Limb (tissue), 2 donors: ENCODE measurements at regions not wholly inside any gene's neighbourhood (a gene's known extent, or its start where the extent isn't known, plus 50 kb on each side); places are given as distances from the start of the nearest gene placed in this dataset.

Experiments used
- DNase-seq, 2 donors: peaks; one replicate each; pipeline ENCODE4 v3.0.0-alpha.2; 2016; ENCODE audit errors: extremely low spot score in 2 of 2

DNA sequence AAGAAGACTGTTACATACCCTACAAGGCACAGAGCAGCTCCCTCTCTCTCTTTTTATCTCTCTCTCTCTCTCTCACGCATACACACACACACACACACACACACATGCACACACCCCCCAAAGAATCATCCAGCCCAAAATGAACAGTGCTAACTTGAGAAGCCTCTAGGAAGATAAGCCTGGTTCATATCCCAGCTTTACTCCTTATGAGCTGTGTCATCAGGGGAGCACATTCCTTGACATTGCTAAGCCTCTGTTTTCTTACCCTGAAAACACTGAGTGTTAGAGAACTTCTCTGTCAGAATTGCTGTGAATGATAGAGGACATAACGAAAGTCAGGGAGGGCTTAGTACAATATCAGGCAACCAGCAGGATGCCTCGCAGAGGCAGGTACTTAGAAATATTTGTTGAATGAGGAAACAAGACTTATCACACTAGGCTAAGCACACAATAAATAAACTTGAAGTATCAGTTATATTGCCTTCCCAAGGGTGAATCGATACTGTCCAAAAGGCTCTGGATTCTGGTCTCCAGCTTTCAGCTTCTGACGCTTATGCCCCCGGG is 725.6 kb upstream of the ID2 start:
- DNase-seq: no peak

DNA sequence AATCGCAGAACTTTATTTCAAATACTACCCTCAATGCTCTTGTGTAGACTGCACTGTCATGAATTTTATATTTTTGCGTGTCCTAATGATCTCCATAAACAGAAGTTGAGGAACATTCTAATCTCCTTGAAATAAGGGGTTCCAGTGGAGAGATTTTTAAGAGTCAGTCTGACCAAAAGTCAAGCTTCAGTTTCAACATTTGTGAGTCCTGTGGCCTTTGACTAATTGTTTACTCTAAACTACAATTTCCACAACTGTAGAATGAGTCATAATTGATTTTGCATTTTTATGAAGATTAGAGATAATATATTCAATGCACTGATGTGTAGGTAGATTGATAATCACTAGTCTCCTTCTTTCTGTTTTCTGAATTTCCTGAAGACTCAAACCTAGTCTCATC is 720.3 kb upstream of the ID2 start:
- DNase-seq: no peak

DNA sequence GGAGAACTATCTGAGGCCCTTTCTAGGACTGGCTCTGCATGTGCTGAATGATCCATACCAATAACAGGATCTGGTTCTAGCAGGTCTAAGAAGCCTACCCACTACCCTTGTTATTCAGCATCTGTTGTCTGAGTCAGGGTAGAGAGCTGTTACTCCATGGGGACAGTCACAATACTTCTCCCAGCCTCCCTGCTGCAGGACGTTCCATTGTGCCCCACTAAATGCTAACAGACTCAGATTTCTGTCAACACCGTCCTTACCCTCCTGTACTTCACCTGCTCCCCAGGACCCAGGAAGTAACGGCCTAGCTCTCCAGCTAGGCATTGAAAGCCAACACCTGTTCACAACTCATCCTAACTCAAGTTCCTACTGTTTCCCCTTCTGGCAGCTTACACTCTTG is 719.7 kb upstream of the ID2 start:
- no peak for DNase-seq

DNA sequence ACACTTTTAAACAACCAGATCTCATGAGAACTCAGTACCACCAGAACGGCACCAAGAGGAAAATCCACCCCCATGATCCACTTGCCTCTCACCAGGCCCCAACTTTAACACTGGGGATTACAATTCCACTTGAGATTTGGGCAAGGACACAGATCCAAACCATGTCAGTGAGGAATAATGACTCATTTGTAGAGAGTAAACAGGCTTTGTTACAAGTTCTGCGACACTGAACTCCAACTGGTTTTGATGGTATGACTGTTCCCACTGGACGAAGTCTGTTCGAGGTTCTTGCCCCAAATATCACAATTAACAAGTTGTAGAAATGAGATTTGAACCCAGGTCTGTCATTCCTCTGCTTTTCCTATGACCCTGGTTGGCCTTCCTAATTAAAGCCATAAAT is 718.1 kb upstream of the ID2 start:
- no peak for DNase-seq

DNA sequence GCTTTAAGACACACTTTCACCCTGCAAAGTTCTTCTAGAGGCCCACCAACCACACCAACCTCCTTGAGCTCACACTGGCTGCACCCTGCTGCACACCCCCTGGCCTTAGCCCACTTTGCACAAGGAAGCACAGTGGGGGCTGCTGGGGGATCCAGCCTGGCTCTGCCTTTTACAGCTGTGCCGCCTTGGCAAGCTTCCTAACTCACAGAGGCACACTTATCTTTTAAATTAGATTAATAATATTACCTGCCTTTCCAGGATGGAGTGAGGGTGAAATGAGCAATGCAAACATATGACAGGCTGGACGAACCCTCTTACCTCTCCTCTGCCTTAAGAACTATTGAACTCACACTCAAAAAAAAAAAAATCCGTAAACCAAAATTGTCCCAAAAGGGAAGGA is 715.8 kb upstream of the ID2 start:
- no peak for DNase-seq

DNA sequence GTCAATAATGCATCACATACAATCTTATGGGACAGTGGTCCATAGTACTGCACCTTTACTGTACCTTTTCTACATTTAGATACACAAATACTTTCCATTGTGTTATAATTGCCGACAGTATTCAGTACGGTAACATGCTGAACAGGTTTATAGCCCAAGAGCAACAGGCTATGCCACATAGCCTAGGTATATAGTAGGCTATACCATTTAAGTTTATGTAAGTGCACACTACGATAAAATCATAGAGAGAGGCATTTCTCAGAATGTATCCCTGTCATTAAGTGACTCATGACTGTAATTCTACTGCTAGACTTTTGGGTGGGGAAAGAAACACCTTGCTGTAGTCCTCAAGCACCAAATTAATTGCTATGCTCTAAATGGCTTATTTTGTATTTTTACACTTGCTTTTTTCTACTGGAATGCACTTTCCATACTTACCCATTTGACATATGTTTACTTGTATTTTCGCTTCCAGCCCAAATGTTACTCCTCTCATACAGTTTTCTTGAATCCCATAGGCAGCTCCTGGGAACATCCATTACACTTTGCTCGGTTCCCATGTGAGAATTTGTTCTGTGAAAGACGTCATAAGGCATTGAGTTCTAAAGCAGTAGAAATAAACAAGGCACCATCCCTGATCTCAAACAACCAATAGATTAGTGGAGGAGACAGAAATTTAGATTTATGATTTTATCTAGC is 714.0 kb upstream of the ID2 start:
- no peak for DNase-seq

DNA sequence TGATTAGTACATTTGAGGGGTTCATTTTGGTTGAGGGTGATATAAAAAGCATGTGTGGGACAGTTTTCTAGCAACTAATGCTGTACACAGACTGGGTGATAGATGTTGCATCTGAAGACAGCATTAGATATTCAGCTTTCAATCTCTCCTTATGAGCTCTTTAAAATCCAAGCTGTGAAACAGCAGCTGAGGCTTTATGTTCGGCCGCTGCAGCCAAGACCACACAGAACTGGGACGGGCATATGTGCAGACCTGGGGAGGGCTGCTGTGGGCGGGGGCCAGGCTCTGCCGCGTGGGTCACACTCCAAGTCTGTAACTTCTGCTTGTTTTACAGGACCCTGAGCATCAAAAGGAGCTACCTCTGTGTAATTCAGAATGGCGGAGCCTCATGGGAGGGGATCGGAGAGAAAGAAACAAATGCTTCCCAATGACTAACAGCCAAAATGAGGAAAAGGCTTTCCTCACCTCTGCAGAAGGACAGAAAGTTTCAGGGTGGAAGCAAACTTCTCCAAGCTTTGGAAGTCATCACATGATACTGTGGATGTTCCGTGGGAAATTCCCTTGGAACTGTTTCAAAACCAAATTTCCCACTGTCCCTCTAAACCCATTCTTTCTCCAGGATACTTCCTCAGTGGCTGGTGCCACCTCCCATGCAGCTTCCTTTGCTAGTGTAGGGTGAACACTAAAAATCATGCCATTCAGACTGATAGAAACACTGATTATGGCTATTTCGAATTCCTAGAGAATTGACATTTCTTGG is 711.9 kb upstream of the ID2 start:
- DNase-seq: peak in 1 of 2 donors; percentile 9

DNA sequence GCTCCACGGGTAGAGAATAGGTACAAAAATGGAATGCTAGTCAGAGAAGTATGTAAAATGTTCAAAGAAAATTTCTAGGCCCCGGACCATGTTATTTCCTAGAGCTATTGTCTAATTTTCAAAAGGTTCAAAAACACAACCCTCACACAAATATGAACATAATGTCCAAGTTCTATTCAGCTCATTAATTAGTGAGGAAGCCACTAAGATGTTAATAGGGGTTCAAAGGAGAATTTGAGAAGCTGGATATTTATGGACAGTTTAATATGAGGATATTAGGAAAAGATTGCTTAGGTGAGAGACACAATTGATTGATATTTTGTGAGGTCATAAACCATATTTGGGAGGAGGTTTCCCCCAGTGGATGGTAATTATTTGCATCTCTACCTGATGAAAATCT is 710.6 kb upstream of the ID2 start:
- no peak for DNase-seq

DNA sequence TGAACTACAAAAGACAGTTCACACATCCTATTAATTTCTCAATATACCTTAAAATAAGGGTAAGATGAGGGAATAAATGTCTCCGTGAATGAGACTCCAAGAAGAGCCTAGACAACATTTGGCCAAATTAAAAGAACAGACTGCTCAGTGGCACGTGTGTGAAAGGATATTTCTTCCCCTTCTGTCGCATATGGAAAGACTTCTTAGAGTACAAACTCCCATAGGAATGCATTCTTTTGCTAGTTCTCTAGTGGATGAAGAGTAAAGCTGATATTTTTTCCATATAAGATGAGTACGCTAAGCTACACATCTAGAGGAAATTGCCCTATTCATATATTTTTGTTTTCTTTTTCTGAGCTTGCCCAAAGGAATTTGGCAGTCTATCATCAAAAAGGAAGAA is 710.0 kb upstream of the ID2 start:
- DNase-seq: peak in 1 of 2 donors; percentile 45

DNA sequence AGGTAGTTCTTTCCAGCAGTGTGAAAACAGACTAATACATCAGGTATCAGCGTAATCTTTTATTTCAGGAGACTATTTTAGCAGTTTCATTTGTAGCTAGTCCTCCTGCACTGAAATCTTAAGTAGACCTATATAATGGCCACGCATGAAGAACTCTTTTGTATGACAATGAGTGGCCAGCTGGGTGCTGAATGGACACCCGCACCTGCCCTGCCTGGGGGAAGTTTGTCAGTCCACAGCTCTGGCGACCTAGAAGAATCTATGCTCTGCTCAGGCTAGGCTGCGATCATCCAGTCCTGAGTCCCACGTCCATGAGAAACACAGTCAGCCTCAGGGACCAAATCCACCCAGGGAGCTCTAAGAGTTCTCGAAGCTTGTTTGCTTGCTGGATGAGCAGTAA is 709.2 kb upstream of the ID2 start:
- DNase-seq: no peak

DNA sequence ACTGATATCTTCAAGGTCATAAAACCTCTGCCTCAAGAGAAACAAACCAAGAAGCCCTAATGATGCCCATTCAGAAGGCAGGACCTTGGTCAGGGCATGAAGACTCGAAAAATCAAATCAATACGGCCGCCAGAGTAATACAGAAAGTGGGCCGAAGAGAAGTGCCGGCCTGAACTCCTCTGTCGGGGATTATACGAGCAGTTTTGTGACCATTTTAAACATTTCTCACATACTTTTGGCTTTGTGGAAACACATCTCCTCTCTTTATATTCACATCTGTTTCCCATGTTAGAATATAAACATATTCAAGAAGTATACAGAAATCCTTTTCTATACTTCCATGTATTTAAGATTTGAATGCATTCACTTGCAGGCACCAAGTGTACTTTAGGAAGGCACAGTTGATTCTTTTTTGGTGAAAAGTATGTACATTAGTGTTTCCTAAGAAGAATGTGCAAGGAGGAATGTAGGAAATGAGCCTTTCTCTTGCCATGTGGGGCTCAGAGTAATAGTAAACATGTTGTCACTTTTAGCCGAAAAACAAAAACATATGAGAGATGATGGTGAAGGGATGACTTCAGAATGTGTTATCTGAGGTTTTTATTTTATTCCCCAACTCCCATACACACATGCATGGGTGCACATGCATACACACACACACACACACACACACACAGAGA is 707.9 kb upstream of the ID2 start:
- peak in 1 of 2 donors; percentile 13 for DNase-seq

DNA sequence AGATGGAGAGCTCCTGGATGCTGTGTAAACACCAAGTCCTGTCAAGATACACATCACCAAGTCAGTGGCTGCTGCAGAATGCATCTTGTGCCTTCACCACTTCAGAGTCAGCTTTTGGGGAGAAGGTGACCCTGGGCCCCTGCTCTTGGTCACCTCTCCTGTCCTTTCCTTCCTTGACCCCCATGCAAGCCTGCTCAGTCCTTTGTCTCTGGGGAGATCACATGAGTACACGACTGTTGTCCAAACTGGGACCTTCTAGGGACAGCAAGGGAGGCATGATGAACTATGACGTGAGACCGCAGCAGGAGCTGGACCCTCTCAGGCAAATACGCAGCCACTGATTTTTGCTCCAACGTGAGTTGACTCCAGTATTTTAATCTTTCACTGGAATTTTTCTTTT is 706.9 kb upstream of the ID2 start:
- no peak for DNase-seq

DNA sequence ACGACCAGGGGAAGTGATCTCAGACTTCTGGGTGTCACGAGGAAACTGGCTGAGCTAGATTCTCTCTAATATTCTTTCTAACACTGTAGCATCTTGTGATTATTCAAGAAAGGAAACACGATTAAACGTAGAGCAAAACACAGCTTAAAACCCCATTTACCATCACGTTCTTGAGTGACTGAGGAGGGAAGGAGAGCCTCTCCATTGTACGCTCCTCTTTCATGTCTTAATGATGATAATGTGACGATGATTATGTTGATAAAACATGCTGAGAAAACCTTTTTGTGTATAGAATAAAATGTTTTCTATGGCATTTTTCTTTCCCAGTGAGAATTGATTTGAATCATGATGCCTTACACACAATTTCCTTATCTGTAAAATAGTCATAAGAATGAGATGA is 705.6 kb upstream of the ID2 start:
- DNase-seq: no peak

DNA sequence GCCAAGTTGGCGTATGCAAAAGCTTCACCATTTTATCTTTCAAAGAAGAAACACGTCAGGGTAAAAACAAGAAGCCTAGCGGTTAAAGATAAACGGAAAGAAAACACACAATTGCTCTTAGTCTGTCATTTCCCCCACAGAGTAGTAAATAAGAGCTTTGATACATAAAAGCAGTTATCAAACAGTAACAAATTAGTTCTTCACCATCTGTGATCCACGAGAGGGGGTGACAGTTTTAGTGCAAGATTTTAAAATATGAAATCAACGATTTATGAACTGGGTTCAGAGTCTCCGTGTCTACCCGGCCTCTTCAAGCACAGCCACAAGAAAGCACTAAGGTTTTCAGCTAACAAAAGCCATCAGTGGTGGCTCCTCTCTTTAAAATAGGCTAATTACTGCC is 703.9 kb upstream of the ID2 start:
- DNase-seq: no peak

DNA sequence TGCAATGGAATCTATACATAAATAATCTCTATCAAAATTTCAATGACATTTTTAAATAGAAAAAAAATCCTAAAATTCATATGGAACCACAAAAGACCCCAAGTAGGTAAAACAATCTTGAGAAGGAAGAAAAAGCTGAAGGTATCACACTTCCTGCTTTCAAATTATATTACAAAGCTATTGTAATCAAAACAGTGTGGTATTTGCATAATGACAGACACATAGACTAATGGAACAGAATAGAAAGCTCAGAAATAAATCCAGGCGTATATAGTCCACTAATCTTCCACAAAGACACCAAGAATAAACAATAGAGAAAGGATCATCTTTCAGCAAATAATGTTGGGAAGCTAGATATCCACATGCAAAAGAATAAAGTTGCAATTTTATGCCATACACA is 699.8 kb upstream of the ID2 start:
- DNase-seq: no peak

DNA sequence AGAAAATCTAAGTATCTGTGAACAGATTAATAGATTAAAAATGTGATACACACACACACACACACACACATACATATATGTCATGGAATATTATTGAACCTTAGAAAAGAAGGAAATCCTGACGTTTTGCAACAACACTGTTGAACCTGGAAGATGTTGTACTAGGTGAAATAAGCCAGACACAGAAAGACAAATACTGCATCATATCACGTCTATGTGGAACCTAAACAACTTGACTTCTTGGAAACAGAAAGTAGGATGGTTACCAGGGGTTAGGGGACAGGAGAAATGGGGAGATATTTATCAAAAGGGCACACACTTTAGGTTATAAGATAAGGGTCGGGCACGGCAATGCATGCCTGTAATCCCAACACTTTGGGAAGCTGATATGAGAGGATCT is 698.4 kb upstream of the ID2 start:
- no peak for DNase-seq

DNA sequence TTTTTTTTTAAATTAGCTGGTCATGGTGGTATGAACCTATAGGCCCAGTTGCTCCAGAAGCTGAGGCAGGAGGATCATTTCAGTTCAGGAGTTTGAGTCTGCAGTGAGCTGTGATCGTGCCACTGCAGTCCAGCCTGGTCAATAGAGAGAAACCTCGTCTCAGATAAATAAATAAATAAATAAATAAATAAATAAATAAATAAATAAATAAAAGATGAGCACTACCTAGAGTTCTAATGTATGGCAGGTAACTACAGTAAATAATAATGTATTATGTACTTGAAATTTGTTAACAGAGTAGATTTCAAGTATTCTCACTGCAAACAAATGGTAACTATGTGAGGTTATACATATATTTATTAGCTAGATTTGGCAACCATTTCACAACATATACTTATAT is 697.9 kb upstream of the ID2 start:
- DNase-seq: no peak

DNA sequence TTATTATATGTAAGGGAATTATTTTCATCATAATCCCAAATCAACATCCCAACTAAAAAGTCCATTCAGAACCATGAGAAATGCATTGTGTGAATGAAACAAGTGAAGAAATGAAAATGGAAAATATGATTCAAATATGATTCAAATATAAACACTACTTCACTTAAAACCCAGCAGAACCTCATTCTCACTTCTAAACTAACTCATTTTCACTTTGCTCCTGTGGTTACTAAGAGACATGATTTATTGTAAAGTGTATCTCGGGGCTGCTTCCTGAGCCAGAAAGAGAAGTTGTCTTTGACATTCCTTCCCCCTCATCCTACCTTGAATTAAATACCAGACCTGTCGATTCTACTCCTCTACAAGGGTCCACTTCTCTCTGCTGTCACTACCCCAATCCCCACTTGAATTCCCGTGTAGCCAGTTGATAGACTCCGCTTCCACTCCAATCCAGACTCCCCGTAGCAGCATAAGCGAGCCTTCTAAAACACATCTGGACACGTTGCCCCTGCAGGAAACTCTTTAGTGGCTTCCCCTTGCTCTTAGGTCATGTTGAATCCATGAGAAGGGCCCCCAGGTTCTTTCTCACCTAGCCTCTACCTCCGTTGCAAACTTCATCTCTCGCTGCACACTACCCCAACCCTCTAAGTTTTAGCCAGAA is 697.0 kb upstream of the ID2 start:
- DNase-seq: no peak

DNA sequence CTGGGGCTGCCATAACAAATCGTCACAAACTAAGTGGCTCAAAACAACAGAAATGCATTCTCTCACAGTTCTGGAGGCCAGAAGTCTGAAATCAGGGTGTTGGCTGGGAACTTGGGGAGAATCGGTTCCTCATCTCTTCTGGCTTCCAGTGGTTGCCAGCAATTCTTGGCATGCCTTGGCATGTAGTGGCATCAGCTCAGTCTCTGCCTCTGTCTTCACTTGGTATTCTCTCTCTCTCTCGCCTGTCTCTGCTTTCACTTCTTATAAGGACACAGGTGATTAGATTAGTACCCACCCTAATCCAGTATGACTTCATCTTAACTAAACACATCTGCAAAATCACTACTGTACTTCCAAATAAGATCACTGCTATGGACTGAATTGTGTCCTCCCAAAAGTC is 695.4 kb upstream of the ID2 start:
- DNase-seq: no peak

DNA sequence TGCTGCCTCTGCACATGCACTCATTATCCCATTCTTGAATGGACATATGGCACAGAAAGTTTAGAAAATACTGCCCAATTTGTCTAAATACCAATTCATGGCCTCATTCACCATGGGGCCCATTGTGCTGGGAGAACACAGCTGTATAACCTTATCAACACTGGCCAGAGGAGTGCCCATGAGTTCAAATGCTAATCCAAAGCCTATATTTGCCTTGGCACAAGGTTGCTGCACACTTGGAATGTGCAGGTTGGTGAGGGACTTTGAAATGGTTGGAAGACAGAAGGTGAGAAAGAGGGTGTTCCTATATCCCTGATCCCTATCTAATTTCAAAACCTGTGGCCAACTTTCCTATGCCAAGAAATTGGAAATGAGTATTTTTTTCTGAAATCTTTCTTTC is 693.9 kb upstream of the ID2 start:
- DNase-seq: no peak

DNA sequence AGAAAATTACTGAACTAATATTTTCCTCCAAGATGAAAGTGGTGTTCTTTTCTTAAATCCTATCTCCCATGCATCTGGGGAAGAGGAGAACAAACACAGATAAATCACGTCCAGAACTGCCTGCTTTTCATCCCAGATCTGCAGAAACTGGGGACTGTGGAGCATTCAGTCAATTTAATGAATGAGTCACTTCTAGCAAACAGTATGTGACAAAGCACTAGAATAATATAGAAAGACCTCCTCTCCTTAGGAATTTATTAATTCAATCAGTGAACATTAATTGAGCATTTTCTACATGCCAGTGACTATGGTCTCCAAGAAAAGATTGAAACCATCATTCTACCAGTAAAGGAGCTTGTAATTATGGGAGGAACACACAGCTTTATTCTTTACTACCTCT is 693.4 kb upstream of the ID2 start:
- no peak for DNase-seq

DNA sequence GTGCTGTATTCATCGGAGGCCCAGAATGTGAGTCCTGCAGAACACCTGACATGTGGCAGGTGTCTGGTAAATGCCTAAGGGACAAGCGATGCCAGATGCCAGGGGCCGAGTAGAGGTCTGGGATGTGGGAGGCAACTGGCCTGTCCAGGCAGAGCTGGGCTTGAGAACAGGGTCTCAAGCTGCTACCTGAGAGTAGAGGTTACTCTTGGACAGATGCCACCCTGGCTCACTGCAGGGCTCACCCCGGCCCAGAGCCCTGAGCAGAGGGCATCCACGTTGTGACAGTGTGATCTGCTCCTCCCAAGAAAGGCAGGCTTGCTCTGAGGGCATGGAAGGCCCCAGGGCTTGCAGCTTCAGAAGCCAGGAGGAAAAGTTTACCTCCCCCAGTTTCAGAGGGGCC is 692.0 kb upstream of the ID2 start:
- no peak for DNase-seq
